GM23338 (cell line): ENCODE measurements at regions not wholly inside any gene's neighbourhood (a gene's known extent, or its start where the extent isn't known, plus 50 kb on each side); places are given as distances from the start of the nearest gene placed in this dataset.

Source experiments
- ATAC-seq: fragments of 200-7000 bp; cut with Tn5 transposase; 3 replicates; pipeline ENCODE4 v1.9.1; 2020
- DNase-seq: peaks from one replicate; pipeline ENCODE4 v3.0.0-alpha.2; 2015; ENCODE audit warnings: low spot score
- H2AFZ ChIP-seq: fragments of 200-600 bp; sonication (generic); 2 replicates; pipeline ENCODE4 v1.8.0; 2016; ENCODE audit warnings: antibody characterized with exemption, mild to moderate bottlenecking, moderate library complexity
- H3F3A ChIP-seq: fragments of 200-600 bp; sonication (generic); replicated peaks from 2 replicates; pipeline ENCODE4 v1.8.0; 2017; ENCODE audit warnings: antibody characterized with exemption, mixed run types, low read depth
- H3K27ac ChIP-seq: fragments of 200-600 bp; sonication (generic); 2 replicates; pipeline ENCODE4 v1.6.1; 2016; ENCODE audit warnings: low read depth
- H3K27me3 ChIP-seq: fragments of 200-600 bp; sonication (generic); 2 replicates; pipeline ENCODE4 v1.8.0; 2016; ENCODE audit warnings: mild to moderate bottlenecking, mixed run types, moderate library complexity; ENCODE audit not compliant: insufficient read depth
- H3K36me3 ChIP-seq: fragments of 200-600 bp; sonication (generic); 2 replicates; pipeline ENCODE4 v1.8.0; 2016; ENCODE audit warnings: mild to moderate bottlenecking; ENCODE audit not compliant: insufficient read depth
- H3K4me1 ChIP-seq: fragments of 200-600 bp; sonication (generic); 2 replicates; pipeline ENCODE4 v1.8.0; 2016; ENCODE audit warnings: mild to moderate bottlenecking, moderate library complexity; ENCODE audit not compliant: insufficient read depth
- H3K4me2 ChIP-seq: fragments of 200-600 bp; sonication (generic); 2 replicates; pipeline ENCODE4 v1.7.1; 2017; ENCODE audit warnings: mixed run types
- H3K4me3 ChIP-seq: fragments of 200-600 bp; sonication (generic); 2 replicates; pipeline ENCODE4 v1.6.1; 2016; ENCODE audit warnings: mixed run types
- H3K79me2 ChIP-seq: fragments of 200-600 bp; sonication (generic); replicated peaks from 2 replicates; pipeline ENCODE4 v1.8.0; 2017; ENCODE audit warnings: mild to moderate bottlenecking; ENCODE audit not compliant: insufficient read depth
- H3K9me2 ChIP-seq: fragments of 200-600 bp; sonication (generic); 2 replicates; pipeline ENCODE4 v1.8.0; 2017; ENCODE audit not compliant: insufficient read depth
- H4K20me1 ChIP-seq: fragments of 200-600 bp; sonication (generic); replicated peaks from 2 replicates; pipeline ENCODE4 v1.8.0; 2017; ENCODE audit warnings: mild to moderate bottlenecking; ENCODE audit not compliant: insufficient read depth
- H3K27ac Mint-ChIP-seq: 2 replicates; pipeline ENCODE4 v1.8.0; 2020; ENCODE audit warnings: inconsistent platforms, mild to moderate bottlenecking, moderate library complexity, mixed read lengths
- H3K27me3 Mint-ChIP-seq: 3 replicates; pipeline ENCODE4 v1.8.0; 2022; ENCODE audit warnings: low read depth, mild to moderate bottlenecking, moderate library complexity, mixed read lengths, inconsistent platforms; ENCODE audit not compliant: insufficient read depth, poor library complexity
- H3K36me3 Mint-ChIP-seq: 3 replicates; pipeline ENCODE4 v1.8.0; 2021; ENCODE audit warnings: low read depth, mild to moderate bottlenecking, inconsistent platforms, moderate library complexity, mixed read lengths
- H3K4me1 Mint-ChIP-seq: 3 replicates; pipeline ENCODE4 v1.8.0; 2020; ENCODE audit warnings: mild to moderate bottlenecking, inconsistent platforms, mixed read lengths
- H3K4me3 Mint-ChIP-seq: 3 replicates; pipeline ENCODE4 v1.8.0; 2021; ENCODE audit warnings: moderate library complexity, mild to moderate bottlenecking, inconsistent platforms, mixed read lengths
- H3K9me3 Mint-ChIP-seq: 3 replicates; pipeline ENCODE4 v1.8.0; 2020; ENCODE audit warnings: moderate library complexity, mild to moderate bottlenecking, inconsistent platforms, mixed read lengths
- CREB1 ChIP-seq: fragments of 250-450 bp; sonication (Bioruptor Pico); IDR thresholded peaks from 2 replicates; pipeline ENCODE4 v1.5.0; 2020; ENCODE audit warnings: low read depth, mild to moderate bottlenecking, moderate library complexity
- CTCF ChIP-seq, 2 experiments: fragments of 200-600 bp in 1 of 2; sonication (generic) in 1 of 2; conservative IDR thresholded peaks; 2 replicates each; pipeline versions ENCODE4 v1.5.1 to v1.6.1; 2016 to 2017; ENCODE audit warnings: antibody characterized with exemption in 2 of 2, low read depth in 2 of 2, mild to moderate bottlenecking in 2 of 2, moderate library complexity in 1 of 2
- EZH2 ChIP-seq: fragments of 200-600 bp; sonication (generic); IDR thresholded peaks from one replicate; pipeline ENCODE4 v1.8.0; 2017; ENCODE audit warnings: antibody characterized with exemption, mild to moderate bottlenecking, low read depth; ENCODE audit not compliant: unreplicated experiment
- ZNF331 ChIP-seq: fragments of 250-450 bp; sonication (Bioruptor Pico); IDR thresholded peaks from 2 replicates; pipeline ENCODE4 v1.5.0; 2020; ENCODE audit warnings: low read depth, mild to moderate bottlenecking, moderate library complexity
- TF ChIP-seq, protein P1 (sequence below): fragments of 250-450 bp; sonication (Bioruptor Pico); IDR thresholded peaks from 2 replicates; pipeline ENCODE4 v1.5.0; 2020; ENCODE audit warnings: mild to moderate bottlenecking, moderate library complexity

- H2AFZ ChIP-seq, result no peak overlapping the region
- H3K79me2 ChIP-seq, result no peaks in the 10 kb centered on the region
- Mint-ChIP-seq H3K27ac (peak overlapping the region; percentile 91), H3K4me3 (no peak overlapping the region; the same call in 2 of the 3 replicates), H3K27me3 (peaks cover 3% of the 10 kb centered on the region), H3K36me3 (no peaks in the 10 kb centered on the region), H3K9me3 (no peaks in the 10 kb centered on the region), H3K4me1 (peaks cover 36% of the 10 kb centered on the region)
- H3F3A ChIP-seq, result no peaks in the 10 kb centered on the region; the same call in 1 of the 2 replicates
- TF ChIP-seq EZH2, result no peak
- TF ChIP-seq, protein P1, sequence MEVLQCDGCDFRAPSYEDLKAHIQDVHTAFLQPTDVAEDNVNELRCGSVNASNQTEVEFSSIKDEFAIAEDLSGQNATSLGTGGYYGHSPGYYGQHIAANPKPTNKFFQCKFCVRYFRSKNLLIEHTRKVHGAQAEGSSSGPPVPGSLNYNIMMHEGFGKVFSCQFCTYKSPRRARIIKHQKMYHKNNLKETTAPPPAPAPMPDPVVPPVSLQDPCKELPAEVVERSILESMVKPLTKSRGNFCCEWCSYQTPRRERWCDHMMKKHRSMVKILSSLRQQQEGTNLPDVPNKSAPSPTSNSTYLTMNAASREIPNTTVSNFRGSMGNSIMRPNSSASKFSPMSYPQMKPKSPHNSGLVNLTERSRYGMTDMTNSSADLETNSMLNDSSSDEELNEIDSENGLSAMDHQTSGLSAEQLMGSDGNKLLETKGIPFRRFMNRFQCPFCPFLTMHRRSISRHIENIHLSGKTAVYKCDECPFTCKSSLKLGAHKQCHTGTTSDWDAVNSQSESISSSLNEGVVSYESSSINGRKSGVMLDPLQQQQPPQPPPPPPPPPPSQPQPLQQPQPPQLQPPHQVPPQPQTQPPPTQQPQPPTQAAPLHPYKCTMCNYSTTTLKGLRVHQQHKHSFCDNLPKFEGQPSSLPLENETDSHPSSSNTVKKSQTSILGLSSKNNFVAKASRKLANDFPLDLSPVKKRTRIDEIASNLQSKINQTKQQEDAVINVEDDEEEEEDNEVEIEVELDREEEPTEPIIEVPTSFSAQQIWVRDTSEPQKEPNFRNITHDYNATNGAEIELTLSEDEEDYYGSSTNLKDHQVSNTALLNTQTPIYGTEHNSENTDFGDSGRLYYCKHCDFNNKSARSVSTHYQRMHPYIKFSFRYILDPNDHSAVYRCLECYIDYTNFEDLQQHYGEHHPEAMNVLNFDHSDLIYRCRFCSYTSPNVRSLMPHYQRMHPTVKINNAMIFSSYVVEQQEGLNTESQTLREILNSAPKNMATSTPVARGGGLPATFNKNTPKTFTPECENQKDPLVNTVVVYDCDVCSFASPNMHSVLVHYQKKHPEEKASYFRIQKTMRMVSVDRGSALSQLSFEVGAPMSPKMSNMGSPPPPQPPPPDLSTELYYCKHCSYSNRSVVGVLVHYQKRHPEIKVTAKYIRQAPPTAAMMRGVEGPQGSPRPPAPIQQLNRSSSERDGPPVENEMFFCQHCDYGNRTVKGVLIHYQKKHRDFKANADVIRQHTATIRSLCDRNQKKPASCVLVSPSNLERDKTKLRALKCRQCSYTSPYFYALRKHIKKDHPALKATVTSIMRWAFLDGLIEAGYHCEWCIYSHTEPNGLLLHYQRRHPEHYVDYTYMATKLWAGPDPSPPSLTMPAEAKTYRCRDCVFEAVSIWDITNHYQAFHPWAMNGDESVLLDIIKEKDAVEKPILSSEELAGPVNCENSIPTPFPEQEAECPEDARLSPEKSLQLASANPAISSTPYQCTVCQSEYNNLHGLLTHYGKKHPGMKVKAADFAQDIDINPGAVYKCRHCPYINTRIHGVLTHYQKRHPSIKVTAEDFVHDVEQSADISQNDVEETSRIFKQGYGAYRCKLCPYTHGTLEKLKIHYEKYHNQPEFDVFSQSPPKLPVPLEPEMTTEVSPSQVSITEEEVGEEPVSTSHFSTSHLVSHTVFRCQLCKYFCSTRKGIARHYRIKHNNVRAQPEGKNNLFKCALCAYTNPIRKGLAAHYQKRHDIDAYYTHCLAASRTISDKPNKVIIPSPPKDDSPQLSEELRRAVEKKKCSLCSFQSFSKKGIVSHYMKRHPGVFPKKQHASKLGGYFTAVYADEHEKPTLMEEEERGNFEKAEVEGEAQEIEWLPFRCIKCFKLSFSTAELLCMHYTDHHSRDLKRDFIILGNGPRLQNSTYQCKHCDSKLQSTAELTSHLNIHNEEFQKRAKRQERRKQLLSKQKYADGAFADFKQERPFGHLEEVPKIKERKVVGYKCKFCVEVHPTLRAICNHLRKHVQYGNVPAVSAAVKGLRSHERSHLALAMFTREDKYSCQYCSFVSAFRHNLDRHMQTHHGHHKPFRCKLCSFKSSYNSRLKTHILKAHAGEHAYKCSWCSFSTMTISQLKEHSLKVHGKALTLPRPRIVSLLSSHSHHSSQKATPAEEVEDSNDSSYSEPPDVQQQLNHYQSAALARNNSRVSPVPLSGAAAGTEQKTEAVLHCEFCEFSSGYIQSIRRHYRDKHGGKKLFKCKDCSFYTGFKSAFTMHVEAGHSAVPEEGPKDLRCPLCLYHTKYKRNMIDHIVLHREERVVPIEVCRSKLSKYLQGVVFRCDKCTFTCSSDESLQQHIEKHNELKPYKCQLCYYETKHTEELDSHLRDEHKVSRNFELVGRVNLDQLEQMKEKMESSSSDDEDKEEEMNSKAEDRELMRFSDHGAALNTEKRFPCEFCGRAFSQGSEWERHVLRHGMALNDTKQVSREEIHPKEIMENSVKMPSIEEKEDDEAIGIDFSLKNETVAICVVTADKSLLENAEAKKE (CRISPR knock-in tag), result 0 out of 2 replicates have a peak, but pooled peaks have one; percentile 29
- no peak for TF ChIP-seq CREB1 (CRISPR knock-in tag)
- H3K27ac ChIP-seq, result peak overlapping the region; percentile 83
- H3K9me2 ChIP-seq, result peaks cover 19% of the 10 kb centered on the region
- H3K27me3 ChIP-seq, result no peaks in the 10 kb centered on the region
- no peak overlapping the region for H3K4me3 ChIP-seq
- H3K4me2 ChIP-seq, result peak overlapping the region; percentile 3; the same call in 1 of the 2 replicates
- DNase-seq (peak; percentile 56), ATAC-seq (peak; percentile 97)
- no peaks in the 10 kb centered on the region for H3K36me3 ChIP-seq
- peaks cover 38% of the 10 kb centered on the region for H3K4me1 ChIP-seq
- H4K20me1 ChIP-seq, result no peaks in the 10 kb centered on the region
Measured at GRCh38 chr10:123538401-123539320, 127.5 kb upstream of the GPR26 start.

DNA sequence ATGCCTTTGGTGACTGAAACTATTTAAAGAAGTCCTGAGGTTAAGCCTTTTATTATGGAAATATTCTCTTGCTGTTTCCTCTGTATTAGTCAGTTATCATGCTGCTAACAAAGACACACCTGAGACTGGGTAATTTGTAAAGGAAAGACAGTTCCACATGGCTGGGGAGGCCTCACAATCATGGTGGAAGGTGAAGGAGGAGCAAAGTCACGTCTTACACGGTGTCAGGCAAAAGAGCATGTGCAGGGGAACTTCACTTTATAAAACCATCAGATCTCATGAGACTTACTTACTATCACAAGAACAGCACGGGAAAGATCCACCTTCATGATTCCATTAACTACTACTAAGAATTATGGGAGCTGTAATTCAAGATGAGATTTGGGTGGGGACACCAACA, 121.2 kb upstream of the GPR26 start:
- no peaks in the 10 kb centered on the region for H3K36me3 ChIP-seq
- no peaks in the 10 kb centered on the region for H4K20me1 ChIP-seq
- no peaks in the 10 kb centered on the region for H3K9me3 Mint-ChIP-seq
- no peak for DNase-seq
- H3K27ac ChIP-seq, result no peak overlapping the region
- H3K27me3 Mint-ChIP-seq, result peaks cover 2% of the 10 kb centered on the region
- no peak overlapping the region for H3K4me3 Mint-ChIP-seq
- H3K79me2 ChIP-seq, result no peaks in the 10 kb centered on the region
- H3K4me1 ChIP-seq, result peaks cover 27% of the 10 kb centered on the region
- no peaks in the 10 kb centered on the region for H3F3A ChIP-seq
- H3K27me3 ChIP-seq, result no peaks in the 10 kb centered on the region
- no peak overlapping the region for H3K4me3 ChIP-seq
- TF ChIP-seq CREB1 (CRISPR knock-in tag) (no peak), ZNF331 (CRISPR knock-in tag) (no peak), CTCF (conservative IDR thresholded peaks at IDR 0.05; ENCODE audit: low read depth in 2 of 2) (no peak)
- no peak overlapping the region for H3K27ac Mint-ChIP-seq
- H3K4me1 Mint-ChIP-seq, result peaks cover 31% of the 10 kb centered on the region
- ATAC-seq, result no peak
- H3K4me2 ChIP-seq, result no peak overlapping the region
- peaks cover 7% of the 10 kb centered on the region for H3K36me3 Mint-ChIP-seq
- H3K9me2 ChIP-seq, result no peaks in the 10 kb centered on the region; the same call in 1 of the 2 replicates
- no peak overlapping the region for H2AFZ ChIP-seq
